ENCODE measurements at regions not wholly inside any gene's neighbourhood (a gene's known extent, or its start where the extent isn't known, plus 50 kb on each side); places are given as distances from the start of the nearest gene placed in this dataset.

GRCh38 chrX:20668550-20668949, 401.8 kb upstream of the RPS6KA3 start:
- no peak for TF ChIP-seq POLR2A (IDR thresholded peaks at IDR 0.05)
- TF ChIP-seq, protein P1, sequence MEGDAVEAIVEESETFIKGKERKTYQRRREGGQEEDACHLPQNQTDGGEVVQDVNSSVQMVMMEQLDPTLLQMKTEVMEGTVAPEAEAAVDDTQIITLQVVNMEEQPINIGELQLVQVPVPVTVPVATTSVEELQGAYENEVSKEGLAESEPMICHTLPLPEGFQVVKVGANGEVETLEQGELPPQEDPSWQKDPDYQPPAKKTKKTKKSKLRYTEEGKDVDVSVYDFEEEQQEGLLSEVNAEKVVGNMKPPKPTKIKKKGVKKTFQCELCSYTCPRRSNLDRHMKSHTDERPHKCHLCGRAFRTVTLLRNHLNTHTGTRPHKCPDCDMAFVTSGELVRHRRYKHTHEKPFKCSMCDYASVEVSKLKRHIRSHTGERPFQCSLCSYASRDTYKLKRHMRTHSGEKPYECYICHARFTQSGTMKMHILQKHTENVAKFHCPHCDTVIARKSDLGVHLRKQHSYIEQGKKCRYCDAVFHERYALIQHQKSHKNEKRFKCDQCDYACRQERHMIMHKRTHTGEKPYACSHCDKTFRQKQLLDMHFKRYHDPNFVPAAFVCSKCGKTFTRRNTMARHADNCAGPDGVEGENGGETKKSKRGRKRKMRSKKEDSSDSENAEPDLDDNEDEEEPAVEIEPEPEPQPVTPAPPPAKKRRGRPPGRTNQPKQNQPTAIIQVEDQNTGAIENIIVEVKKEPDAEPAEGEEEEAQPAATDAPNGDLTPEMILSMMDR (IDR thresholded peaks at IDR 0.05 in 8 of 11, conservative IDR thresholded peaks at IDR 0.05 in 3 of 11): no peak

All from spleen (tissue), 7 donors.